IPS-20b (cell line): ENCODE measurements at regions not wholly inside any gene's neighbourhood (a gene's known extent, or its start where the extent isn't known, plus 50 kb on each side); places are given as distances from the start of the nearest gene placed in this dataset.
"Not testable (repeated sequence)": the region's sequence is repeated elsewhere in the genome, so short reads cannot be mapped to it uniquely, and the experiment has no call there.

Experiments used
- H3K27ac ChIP-seq: one replicate; pipeline ENCODE4 v1.5.1; 2013; ENCODE audit warnings: low read length
- H3K27me3 ChIP-seq: 2 replicates; pipeline ENCODE4 v1.6.1; 2013; ENCODE audit warnings: mild to moderate bottlenecking, low read length, inconsistent platforms; ENCODE audit not compliant: insufficient read depth
- H3K36me3 ChIP-seq: 2 replicates; pipeline ENCODE4 v1.6.1; 2013; ENCODE audit warnings: low read depth, mild to moderate bottlenecking, inconsistent platforms, low read length, moderate library complexity; ENCODE audit not compliant: insufficient read depth
- H3K4me1 ChIP-seq: 2 replicates; pipeline ENCODE4 v1.6.1; 2013; ENCODE audit warnings: mild to moderate bottlenecking, control low read depth, inconsistent platforms, low read length, moderate library complexity; ENCODE audit not compliant: insufficient read depth
- H3K4me3 ChIP-seq: 2 replicates; pipeline ENCODE4 v1.5.1; 2013; ENCODE audit warnings: mild to moderate bottlenecking, low read length, inconsistent platforms
- H3K9ac ChIP-seq: 2 replicates; pipeline ENCODE4 v1.6.1; 2013; ENCODE audit warnings: low read depth, mild to moderate bottlenecking, inconsistent platforms, low read length, moderate library complexity
- H3K9me3 ChIP-seq: 2 replicates; pipeline ENCODE4 v1.6.1; 2013; ENCODE audit warnings: mild to moderate bottlenecking, low read depth, low read length, inconsistent platforms; ENCODE audit not compliant: insufficient read depth

DNA sequence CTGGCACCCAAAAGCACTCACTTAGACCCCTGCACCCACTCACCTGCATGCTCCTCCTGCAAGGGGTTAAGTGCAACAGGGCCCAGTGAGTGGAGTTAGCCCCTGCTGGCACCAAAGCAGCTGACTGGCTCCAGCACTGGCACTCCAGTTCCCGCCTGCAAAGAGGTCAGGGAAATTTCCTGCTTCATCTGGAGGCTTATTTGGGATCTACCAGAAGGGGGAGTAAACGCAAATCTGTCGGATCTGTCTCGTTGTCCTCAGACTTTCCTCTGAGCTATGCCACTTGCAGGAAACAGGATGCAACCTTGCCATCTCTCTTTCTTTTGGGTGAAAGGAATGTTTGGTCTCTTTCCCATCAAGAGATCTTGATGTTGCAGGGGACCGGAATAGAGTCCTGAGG lies 435.6 kb downstream of the PCDH10 start:
- Histone ChIP-seq H3K4me1 (0 out of 2 replicates have a peak, but pooled peaks cover 3% of the 10 kb centered on the region), H3K9me3 (no peaks in the 10 kb centered on the region), H3K4me3 (no peak overlapping the region), H3K27me3 (no peaks in the 10 kb centered on the region), H3K36me3 (no peaks in the 10 kb centered on the region), H3K9ac (no peak overlapping the region), H3K27ac (no peak overlapping the region)

- Histone ChIP-seq H3K36me3 (no peaks in the 10 kb centered on the region), H3K4me3 (no peak overlapping the region), H3K9me3 (no peaks in the 10 kb centered on the region), H3K4me1 (0 out of 2 replicates have a peak, but pooled peaks cover 3% of the 10 kb centered on the region), H3K27ac (no peak overlapping the region), H3K9ac (no peak overlapping the region), H3K27me3 (no peaks in the 10 kb centered on the region)
Measured at GRCh38 chr4:133581996-133582619, 433.0 kb downstream of the PCDH10 start.

DNA sequence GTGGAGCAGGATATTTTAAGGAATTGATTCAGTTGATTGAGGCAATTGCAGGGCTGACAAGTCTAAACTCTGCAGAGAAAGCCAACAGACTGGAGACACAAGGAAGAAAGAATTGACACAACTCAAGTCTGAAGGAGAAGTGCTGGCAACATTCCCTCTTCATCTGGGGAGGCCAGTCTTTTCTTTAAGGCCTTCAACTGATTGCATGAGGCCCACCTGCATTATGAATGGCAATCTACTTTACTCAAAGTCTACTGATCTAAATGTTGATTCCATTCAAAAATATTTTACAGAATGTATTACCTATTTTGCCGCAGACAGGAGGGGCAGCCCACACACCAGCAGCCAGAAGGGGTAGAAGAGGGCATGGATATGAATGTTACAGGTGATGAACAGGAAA lies 425.2 kb downstream of the PCDH10 start:
- Histone ChIP-seq H3K36me3 (no peaks in the 10 kb centered on the region), H3K9ac (no peak overlapping the region), H3K9me3 (no peaks in the 10 kb centered on the region), H3K4me3 (no peak overlapping the region), H3K4me1 (no peaks in the 10 kb centered on the region), H3K27ac (no peak overlapping the region), H3K27me3 (no peaks in the 10 kb centered on the region)

GRCh38 chr4:133565379-133565778 lies 416.3 kb downstream of the PCDH10 start:
- no peaks in the 10 kb centered on the region for H3K9me3 ChIP-seq
- no peak overlapping the region for H3K27ac ChIP-seq
- H3K4me3 ChIP-seq: no peak overlapping the region

DNA sequence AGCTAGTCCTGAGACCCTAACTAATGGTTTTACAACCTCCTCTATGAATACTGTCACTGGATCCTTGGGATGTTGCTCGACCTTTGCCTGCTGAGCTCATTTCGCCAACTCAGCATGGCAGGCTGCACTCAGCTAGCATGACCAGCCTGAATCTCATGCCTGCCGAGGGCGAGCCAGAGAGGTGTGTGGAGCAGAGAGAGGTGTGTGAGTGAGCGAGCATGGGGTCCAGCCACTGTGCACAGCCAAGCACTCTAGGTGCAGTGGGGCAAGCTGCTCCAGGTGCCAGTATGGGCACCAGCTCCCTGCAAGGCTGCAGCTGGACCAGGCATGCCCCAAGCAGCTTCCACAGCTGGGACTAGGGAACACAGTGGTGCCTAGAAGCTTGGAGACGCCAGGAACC lies 410.9 kb downstream of the PCDH10 start:
- Histone ChIP-seq H3K4me3 (no peak overlapping the region), H3K9me3 (no peaks in the 10 kb centered on the region), H3K4me1 (no peaks in the 10 kb centered on the region), H3K27ac (no peak overlapping the region), H3K9ac (no peak overlapping the region), H3K27me3 (no peaks in the 10 kb centered on the region), H3K36me3 (no peaks in the 10 kb centered on the region)

More at GRCh38 chr4:133565379-133565778, 416.3 kb downstream of the PCDH10 start:
- Histone ChIP-seq H3K9ac (no peak overlapping the region), H3K36me3 (no peaks in the 10 kb centered on the region), H3K27me3 (no peaks in the 10 kb centered on the region), H3K4me1 (no peaks in the 10 kb centered on the region)

DNA sequence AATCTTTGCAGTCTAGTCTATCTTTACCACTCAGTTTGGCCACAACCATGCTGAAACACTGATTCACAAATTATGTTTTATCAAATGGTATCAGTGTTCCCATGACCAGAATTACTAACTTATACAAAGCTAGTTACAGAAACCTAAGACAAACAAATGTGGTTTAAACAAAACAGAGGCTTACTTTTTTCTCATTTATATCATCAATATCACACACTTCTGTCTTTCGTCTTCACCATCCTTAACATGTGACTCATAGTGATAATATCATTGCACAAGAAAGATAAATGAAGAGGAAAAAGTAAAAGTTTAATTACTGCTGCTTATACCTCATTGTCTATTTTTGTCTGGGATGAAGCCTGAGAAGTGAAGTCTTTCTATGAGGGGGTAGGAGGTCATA lies 406.6 kb downstream of the PCDH10 start:
- Histone ChIP-seq H3K4me1 (no peaks in the 10 kb centered on the region), H3K36me3 (no peaks in the 10 kb centered on the region), H3K27ac (no peak overlapping the region), H3K9me3 (no peaks in the 10 kb centered on the region), H3K27me3 (no peaks in the 10 kb centered on the region), H3K4me3 (no peak overlapping the region), H3K9ac (no peak overlapping the region)

DNA sequence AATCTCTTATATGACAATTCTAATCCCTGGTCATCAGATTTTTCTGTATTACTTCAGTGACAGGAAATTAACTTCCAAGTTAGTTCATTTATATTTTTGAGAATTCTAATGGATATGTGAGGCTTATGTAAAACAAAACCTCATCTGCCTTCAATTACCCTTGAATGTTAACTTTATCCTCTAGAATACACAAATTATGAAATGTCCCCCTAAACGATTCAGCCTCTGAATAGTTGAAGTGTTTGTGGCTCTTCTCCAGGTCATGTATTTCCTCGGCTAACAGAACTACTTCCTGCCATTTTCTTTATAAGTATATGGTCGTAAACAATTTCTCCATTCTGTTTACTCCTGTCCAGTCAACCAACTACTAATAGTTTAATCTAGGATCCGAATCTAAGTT lies 401.3 kb downstream of the PCDH10 start:
- Histone ChIP-seq H3K4me3 (no peak overlapping the region), H3K36me3 (no peaks in the 10 kb centered on the region), H3K9ac (no peak overlapping the region), H3K27ac (no peak overlapping the region), H3K27me3 (no peaks in the 10 kb centered on the region), H3K4me1 (no peaks in the 10 kb centered on the region), H3K9me3 (no peaks in the 10 kb centered on the region)

DNA sequence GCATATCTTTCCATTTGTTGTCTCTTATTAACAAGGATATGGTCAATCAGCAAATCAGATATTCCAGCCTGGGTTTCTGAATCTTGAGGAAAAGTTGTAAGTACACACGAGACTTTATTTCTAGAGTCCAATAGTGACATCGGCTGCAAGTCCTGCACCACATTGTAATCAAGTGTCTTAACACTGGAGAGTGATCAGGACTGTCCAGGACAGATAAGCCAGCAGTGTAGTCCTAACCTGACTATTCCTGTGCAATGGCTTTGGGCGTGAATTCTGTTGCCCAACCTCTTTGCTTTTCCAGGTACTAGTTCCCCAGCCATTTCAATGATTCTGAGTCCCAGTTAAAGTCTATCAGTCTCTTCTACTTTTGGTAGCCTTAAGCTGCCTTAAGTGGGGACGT lies 395.0 kb downstream of the PCDH10 start:
- H3K9ac ChIP-seq: no peak overlapping the region
- H3K4me3 ChIP-seq: no peak overlapping the region
- H3K27ac ChIP-seq: no peak overlapping the region
- no peaks in the 10 kb centered on the region for H3K4me1 ChIP-seq
- no peaks in the 10 kb centered on the region for H3K27me3 ChIP-seq
- no peaks in the 10 kb centered on the region for H3K36me3 ChIP-seq
- H3K9me3 ChIP-seq: no peaks in the 10 kb centered on the region

DNA sequence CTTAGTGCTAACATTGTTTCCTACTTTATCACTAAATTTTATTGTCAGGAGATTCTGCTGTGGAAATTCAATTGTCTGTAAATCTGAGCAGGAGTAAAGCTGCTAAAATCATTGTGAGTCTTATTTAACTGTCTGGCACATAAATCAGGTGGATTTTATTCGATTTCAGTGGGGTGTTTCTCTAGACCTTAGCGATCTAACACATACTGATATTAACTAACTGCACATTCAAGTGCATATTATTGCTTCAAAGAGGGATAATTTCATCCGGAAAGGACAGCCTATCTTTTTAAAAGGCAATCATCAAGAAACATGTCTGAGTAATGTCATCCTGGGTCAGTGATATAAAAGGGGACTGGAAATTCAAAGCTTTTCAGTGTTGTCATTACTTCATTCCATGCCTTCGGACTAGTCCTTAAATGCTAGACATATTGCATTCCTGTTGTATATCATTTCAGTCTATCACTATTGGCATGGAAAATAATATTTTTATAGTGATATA lies 388.7 kb downstream of the PCDH10 start:
- Histone ChIP-seq H3K4me1 (no peaks in the 10 kb centered on the region; the same call in 1 of the 2 replicates), H3K36me3 (no peaks in the 10 kb centered on the region), H3K9me3 (no peaks in the 10 kb centered on the region), H3K27me3 (no peaks in the 10 kb centered on the region), H3K9ac (no peak overlapping the region; the same call in 1 of the 2 replicates), H3K27ac (no peak overlapping the region), H3K4me3 (no peak overlapping the region)

- not testable (repeated sequence) for H3K9ac ChIP-seq, H3K27me3 ChIP-seq, H3K36me3 ChIP-seq, H3K27ac ChIP-seq, H3K4me3 ChIP-seq, H3K9me3 ChIP-seq, H3K4me1 ChIP-seq
Measured at GRCh38 chr4:133534224-133534623, 385.1 kb downstream of the PCDH10 start.

DNA sequence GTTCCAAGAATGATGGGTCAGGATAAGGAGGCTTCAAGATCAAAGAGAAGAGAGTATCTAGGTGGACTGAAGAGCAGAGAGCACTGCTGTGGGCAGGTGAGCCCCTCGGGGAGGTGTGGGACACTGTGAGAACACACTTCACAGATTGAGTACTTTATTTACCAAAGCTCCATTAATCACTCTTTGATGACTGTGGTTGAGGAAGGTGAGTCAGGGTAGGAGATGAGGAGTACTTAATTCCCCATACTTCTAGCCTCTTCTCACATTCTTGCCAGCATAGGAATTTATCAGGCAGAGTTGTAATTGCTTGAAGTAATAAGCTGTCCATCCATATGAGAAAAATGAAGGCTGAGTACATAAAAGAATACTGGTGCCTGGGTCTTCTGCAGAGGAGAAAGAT lies 375.3 kb downstream of the PCDH10 start:
- no peaks in the 10 kb centered on the region for H3K36me3 ChIP-seq
- H3K4me3 ChIP-seq: no peak overlapping the region
- no peaks in the 10 kb centered on the region for H3K4me1 ChIP-seq
- no peak overlapping the region for H3K9ac ChIP-seq
- no peak overlapping the region for H3K27ac ChIP-seq
- no peaks in the 10 kb centered on the region for H3K27me3 ChIP-seq
- H3K9me3 ChIP-seq: no peaks in the 10 kb centered on the region

- Histone ChIP-seq H3K9me3 (peaks cover 3% of the 10 kb centered on the region; the same call in 1 of the 2 replicates), H3K9ac (no peak overlapping the region), H3K27me3 (no peaks in the 10 kb centered on the region), H3K27ac (no peak overlapping the region), H3K4me3 (no peak overlapping the region), H3K36me3 (no peaks in the 10 kb centered on the region), H3K4me1 (no peaks in the 10 kb centered on the region)
Measured at GRCh38 chr4:133513901-133514300, 364.8 kb downstream of the PCDH10 start.
